Nephron (organoid): ENCODE measurements at regions not wholly inside any gene's neighbourhood (a gene's known extent, or its start where the extent isn't known, plus 50 kb on each side); places are given as distances from the start of the nearest gene placed in this dataset.

Source experiments
- H3K27ac Mint-ChIP-seq, 3 experiments: 2 replicates each; pipeline ENCODE4 v1.8.0; 2020; ENCODE audit warnings: mixed read lengths in 3 of 3, mild to moderate bottlenecking in 2 of 3, moderate library complexity in 1 of 3
- H3K27me3 Mint-ChIP-seq: 2 replicates; pipeline ENCODE4 v1.8.0; 2021; ENCODE audit warnings: low read depth, mild to moderate bottlenecking, moderate library complexity, mixed read lengths
- H3K36me3 Mint-ChIP-seq: 2 replicates; pipeline ENCODE4 v1.8.0; 2020; ENCODE audit warnings: low read depth, mixed read lengths
- H3K4me1 Mint-ChIP-seq: 2 replicates; pipeline ENCODE4 v1.8.0; 2020; ENCODE audit warnings: mixed read lengths
- H3K4me3 Mint-ChIP-seq, 3 experiments: 2 replicates each; pipeline ENCODE4 v1.8.0; 2020; ENCODE audit warnings: mild to moderate bottlenecking in 3 of 3, mixed read lengths in 3 of 3, moderate library complexity in 2 of 3
- H3K9me3 Mint-ChIP-seq: 2 replicates; pipeline ENCODE4 v1.8.0; 2020; ENCODE audit warnings: mixed read lengths
- TF ChIP-seq, protein P1 (sequence below), 3 experiments: fragments of 200-600 bp; sonication (generic); IDR thresholded peaks; one replicate each; pipeline ENCODE4 v1.5.0; 2021; ENCODE audit warnings: antibody characterized with exemption in 3 of 3; ENCODE audit not compliant: unreplicated experiment in 3 of 3

DNA sequence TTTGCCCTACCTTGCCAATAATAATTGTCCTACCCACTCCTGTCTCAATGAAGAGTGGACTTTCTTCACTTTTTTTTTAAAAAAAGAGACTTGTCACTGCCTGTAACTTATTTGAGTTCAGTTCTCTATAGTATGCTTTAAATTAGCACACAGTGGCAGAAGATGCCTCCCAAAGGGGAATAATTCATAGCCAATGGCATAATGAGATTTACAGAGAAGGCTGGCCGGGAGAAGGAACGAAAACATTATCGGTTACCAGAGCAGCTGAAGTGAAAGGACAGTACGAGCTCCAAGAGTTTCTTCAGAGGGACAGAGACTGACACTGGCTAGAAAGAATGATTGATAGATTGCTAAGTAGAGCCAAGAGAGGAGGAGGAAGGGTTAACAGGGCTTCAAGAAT, 356.3 kb downstream of the EMP1 start:
- Mint-ChIP-seq H3K27me3 (no peaks in the 10 kb centered on the region), H3K9me3 (no peaks in the 10 kb centered on the region), H3K4me1 (peaks cover 5% of the 10 kb centered on the region), H3K27ac (no peak overlapping the region), H3K4me3 (no peak overlapping the region), H3K36me3 (no peaks in the 10 kb centered on the region)
- TF ChIP-seq, protein P1, sequence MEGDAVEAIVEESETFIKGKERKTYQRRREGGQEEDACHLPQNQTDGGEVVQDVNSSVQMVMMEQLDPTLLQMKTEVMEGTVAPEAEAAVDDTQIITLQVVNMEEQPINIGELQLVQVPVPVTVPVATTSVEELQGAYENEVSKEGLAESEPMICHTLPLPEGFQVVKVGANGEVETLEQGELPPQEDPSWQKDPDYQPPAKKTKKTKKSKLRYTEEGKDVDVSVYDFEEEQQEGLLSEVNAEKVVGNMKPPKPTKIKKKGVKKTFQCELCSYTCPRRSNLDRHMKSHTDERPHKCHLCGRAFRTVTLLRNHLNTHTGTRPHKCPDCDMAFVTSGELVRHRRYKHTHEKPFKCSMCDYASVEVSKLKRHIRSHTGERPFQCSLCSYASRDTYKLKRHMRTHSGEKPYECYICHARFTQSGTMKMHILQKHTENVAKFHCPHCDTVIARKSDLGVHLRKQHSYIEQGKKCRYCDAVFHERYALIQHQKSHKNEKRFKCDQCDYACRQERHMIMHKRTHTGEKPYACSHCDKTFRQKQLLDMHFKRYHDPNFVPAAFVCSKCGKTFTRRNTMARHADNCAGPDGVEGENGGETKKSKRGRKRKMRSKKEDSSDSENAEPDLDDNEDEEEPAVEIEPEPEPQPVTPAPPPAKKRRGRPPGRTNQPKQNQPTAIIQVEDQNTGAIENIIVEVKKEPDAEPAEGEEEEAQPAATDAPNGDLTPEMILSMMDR (IDR thresholded peaks at IDR 0.05; ENCODE audit: unreplicated experiment in 3 of 3) = no peak

GRCh38 chr12:13547283-13547682, 350.8 kb downstream of the EMP1 start:
- no peaks in the 10 kb centered on the region for H3K36me3 Mint-ChIP-seq
- H3K9me3 Mint-ChIP-seq = no peaks in the 10 kb centered on the region
- TF ChIP-seq, protein P1 (IDR thresholded peaks at IDR 0.05; ENCODE audit: unreplicated experiment in 3 of 3) = no peak
- no peak overlapping the region for H3K27ac Mint-ChIP-seq
- peaks cover 5% of the 10 kb centered on the region for H3K4me1 Mint-ChIP-seq
- no peaks in the 10 kb centered on the region for H3K27me3 Mint-ChIP-seq
- H3K4me3 Mint-ChIP-seq = no peak overlapping the region

DNA sequence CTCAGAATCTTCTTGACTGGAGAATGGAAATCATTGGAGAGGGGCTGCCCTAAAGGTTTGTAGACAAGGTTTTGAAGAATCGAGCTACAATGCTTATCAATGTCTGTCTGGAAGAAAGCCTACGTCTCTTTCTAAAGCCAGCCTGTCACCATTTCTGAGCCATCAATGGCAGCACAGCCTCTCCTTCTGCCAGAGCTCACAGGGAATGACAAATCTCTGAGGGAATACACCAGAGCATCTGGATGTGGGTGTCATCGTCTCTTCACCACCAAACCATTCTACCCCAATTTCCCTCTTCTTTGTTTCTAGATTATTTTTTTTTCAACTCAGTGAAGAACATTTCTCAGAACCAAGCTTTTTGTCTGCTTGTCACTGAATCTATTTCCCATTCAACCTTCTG, 349.7 kb downstream of the EMP1 start:
- no peaks in the 10 kb centered on the region for H3K36me3 Mint-ChIP-seq
- peaks cover 5% of the 10 kb centered on the region for H3K4me1 Mint-ChIP-seq
- TF ChIP-seq, protein P1 (IDR thresholded peaks at IDR 0.05; ENCODE audit: unreplicated experiment in 3 of 3) = no peak
- H3K27ac Mint-ChIP-seq = no peak overlapping the region
- H3K4me3 Mint-ChIP-seq = no peak overlapping the region
- no peaks in the 10 kb centered on the region for H3K9me3 Mint-ChIP-seq
- no peaks in the 10 kb centered on the region for H3K27me3 Mint-ChIP-seq

- no peaks in the 10 kb centered on the region for H3K9me3 Mint-ChIP-seq
These were observed 342.5 kb downstream of the EMP1 start for GRCh38 chr12:13539051-13539450.

DNA sequence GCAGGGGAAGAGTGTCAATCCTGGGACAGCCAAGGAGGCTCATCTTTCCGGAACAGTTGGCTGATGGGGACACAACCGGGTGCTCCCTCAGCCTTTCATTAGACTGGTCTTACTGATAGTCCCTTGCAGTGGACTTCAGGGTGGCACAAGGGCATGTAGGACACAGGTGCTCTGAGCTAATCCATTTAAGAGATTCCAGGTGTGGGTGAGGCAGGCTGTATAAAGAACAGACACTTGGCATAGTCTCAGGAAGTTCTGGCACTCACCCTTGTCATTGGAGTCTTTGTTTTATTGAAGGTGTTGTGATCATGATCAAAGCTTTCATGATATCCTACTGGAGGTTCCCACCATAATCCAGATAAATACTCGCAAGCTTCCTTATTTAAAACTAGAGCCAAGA, 341.6 kb downstream of the EMP1 start:
- Mint-ChIP-seq H3K4me1 (peaks cover 14% of the 10 kb centered on the region), H3K9me3 (no peaks in the 10 kb centered on the region), H3K27ac (no peak overlapping the region), H3K27me3 (no peaks in the 10 kb centered on the region), H3K4me3 (no peak overlapping the region), H3K36me3 (no peaks in the 10 kb centered on the region)
- TF ChIP-seq, protein P1 (IDR thresholded peaks at IDR 0.05; ENCODE audit: unreplicated experiment in 3 of 3) = no peak

More at GRCh38 chr12:13539051-13539450, 342.5 kb downstream of the EMP1 start:
- no peak overlapping the region for H3K4me3 Mint-ChIP-seq
- no peaks in the 10 kb centered on the region for H3K36me3 Mint-ChIP-seq
- H3K27me3 Mint-ChIP-seq = no peaks in the 10 kb centered on the region
- no peak overlapping the region for H3K27ac Mint-ChIP-seq
- peaks cover 14% of the 10 kb centered on the region for H3K4me1 Mint-ChIP-seq
- TF ChIP-seq, protein P1 (IDR thresholded peaks at IDR 0.05; ENCODE audit: unreplicated experiment in 3 of 3) = no peak

DNA sequence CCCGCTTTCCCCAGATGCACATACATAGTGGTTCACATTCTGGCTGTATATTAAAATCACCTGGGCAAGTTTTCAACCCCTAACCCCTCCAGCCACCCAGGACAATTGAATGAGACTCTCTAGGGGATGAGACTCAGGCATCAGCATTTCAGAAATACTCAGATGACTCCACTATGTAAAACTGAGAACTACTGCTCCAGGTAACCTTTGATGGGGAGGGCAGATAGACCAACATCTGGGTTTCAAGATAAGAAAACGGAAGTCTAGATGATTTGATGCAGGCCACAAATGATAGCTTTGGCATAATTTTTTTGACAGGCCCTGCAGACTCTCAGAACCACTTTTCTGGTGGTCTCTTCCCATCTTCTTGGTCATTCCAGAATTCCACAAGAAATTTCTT, 341.1 kb downstream of the EMP1 start:
- TF ChIP-seq, protein P1 (IDR thresholded peaks at IDR 0.05; ENCODE audit: unreplicated experiment in 3 of 3) = no peak
- Mint-ChIP-seq H3K9me3 (no peaks in the 10 kb centered on the region), H3K4me3 (no peak overlapping the region), H3K36me3 (no peaks in the 10 kb centered on the region), H3K4me1 (peaks cover 14% of the 10 kb centered on the region), H3K27ac (no peak overlapping the region), H3K27me3 (no peaks in the 10 kb centered on the region)
